ENCODE measurements at regions not wholly inside any gene's neighbourhood (a gene's known extent, or its start where the extent isn't known, plus 50 kb on each side); places are given as distances from the start of the nearest gene placed in this dataset.

DNA sequence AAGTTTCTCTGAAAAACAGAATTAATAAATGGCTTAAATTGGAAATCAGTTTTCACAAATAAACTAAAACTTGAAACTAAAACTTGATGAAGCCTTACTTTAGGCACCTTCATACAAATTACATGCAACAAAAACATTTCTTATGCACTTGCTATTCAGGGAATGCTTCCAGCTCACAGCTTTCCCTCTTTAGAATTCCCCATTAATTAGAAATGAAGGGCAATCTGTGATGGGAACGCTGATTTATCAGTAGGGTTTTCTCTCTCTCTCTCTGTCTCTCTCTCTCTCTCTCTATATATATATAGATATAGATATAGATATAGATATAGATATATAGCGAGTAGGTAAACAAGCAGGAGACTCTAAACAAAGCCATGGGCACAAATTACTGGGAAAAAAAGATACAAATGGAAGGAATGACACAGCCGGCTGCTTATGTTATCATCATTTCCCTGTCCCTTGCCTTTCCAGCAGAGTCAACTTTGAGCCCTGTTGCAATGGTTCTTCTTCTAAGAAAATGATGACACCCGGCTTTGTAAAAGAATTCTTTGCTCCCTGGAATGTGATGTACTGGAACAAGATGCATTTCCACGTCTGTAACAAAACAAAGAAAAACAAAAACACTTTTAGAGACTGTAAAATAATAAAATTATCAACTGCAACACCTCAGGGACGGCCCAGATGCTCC lies 1121.6 kb upstream of the TMEM132C start:
- TF ChIP-seq, protein P1, sequence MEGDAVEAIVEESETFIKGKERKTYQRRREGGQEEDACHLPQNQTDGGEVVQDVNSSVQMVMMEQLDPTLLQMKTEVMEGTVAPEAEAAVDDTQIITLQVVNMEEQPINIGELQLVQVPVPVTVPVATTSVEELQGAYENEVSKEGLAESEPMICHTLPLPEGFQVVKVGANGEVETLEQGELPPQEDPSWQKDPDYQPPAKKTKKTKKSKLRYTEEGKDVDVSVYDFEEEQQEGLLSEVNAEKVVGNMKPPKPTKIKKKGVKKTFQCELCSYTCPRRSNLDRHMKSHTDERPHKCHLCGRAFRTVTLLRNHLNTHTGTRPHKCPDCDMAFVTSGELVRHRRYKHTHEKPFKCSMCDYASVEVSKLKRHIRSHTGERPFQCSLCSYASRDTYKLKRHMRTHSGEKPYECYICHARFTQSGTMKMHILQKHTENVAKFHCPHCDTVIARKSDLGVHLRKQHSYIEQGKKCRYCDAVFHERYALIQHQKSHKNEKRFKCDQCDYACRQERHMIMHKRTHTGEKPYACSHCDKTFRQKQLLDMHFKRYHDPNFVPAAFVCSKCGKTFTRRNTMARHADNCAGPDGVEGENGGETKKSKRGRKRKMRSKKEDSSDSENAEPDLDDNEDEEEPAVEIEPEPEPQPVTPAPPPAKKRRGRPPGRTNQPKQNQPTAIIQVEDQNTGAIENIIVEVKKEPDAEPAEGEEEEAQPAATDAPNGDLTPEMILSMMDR (conservative IDR thresholded peaks at IDR 0.05) = no peak
- no peak for TF ChIP-seq ZFX (IDR thresholded peaks at IDR 0.05)
